SU-DHL-6 (cell line): ENCODE measurements at regions not wholly inside any gene's neighbourhood (a gene's known extent, or its start where the extent isn't known, plus 50 kb on each side); places are given as distances from the start of the nearest gene placed in this dataset.

Experiments used
- EZH2phosphoT487 ChIP-seq: fragments of 200-600 bp; sonication (generic), shearing (Covaris generic); conservative IDR thresholded peaks from 2 replicates; pipeline ENCODE4 v1.6.1; 2018; ENCODE audit warnings: mild to moderate bottlenecking, antibody characterized with exemption, low read length, moderate library complexity, mixed read lengths
- TF ChIP-seq, protein P1 (sequence below): fragments of 200-600 bp; sonication (generic); IDR thresholded peaks from one replicate; pipeline ENCODE4 v1.5.1; 2017; ENCODE audit warnings: antibody characterized with exemption, mild to moderate bottlenecking, low read length, moderate library complexity; ENCODE audit not compliant: insufficient read depth, poor library complexity, severe bottlenecking

- TF ChIP-seq, protein P1, sequence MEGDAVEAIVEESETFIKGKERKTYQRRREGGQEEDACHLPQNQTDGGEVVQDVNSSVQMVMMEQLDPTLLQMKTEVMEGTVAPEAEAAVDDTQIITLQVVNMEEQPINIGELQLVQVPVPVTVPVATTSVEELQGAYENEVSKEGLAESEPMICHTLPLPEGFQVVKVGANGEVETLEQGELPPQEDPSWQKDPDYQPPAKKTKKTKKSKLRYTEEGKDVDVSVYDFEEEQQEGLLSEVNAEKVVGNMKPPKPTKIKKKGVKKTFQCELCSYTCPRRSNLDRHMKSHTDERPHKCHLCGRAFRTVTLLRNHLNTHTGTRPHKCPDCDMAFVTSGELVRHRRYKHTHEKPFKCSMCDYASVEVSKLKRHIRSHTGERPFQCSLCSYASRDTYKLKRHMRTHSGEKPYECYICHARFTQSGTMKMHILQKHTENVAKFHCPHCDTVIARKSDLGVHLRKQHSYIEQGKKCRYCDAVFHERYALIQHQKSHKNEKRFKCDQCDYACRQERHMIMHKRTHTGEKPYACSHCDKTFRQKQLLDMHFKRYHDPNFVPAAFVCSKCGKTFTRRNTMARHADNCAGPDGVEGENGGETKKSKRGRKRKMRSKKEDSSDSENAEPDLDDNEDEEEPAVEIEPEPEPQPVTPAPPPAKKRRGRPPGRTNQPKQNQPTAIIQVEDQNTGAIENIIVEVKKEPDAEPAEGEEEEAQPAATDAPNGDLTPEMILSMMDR: no peak
- TF ChIP-seq EZH2phosphoT487: no peak
Observed at GRCh38 chrX:22424919-22425318, 152.2 kb downstream of the CBLL2 start.
